ENCODE measurements at regions not wholly inside any gene's neighbourhood (a gene's known extent, or its start where the extent isn't known, plus 50 kb on each side); places are given as distances from the start of the nearest gene placed in this dataset.

GRCh38 chr5:163222982-163223381 lies 214.4 kb upstream of the CCNG1 start:
- Histone ChIP-seq H3K56ac (ENCODE audit: extremely low read depth, insufficient read depth, low read length) (no peak overlapping the region), H4K20me1 (ENCODE audit: insufficient read depth, low read length) (no peaks in the 10 kb centered on the region), H3K27ac (ENCODE audit: insufficient read depth, low read length) (no peak overlapping the region), H3K4me2 (ENCODE audit: low read depth, low read length) (no peak overlapping the region), H3K23ac (ENCODE audit: low read depth, low read length) (no peak overlapping the region), H4K91ac (ENCODE audit: insufficient read depth, low read depth, low read length) (no peak overlapping the region), H4K5ac (ENCODE audit: low read depth, low read length) (no peak overlapping the region), H3K4me3 (ENCODE audit: insufficient read depth, low read depth, low read length) (no peak overlapping the region), H2AK5ac (ENCODE audit: low read depth, low read length) (no peak overlapping the region), H4K8ac (ENCODE audit: low read depth in 2 of 2, low read length in 2 of 2) (no peak overlapping the region), H3K4ac (ENCODE audit: low read depth, low read length) (no peak overlapping the region), H2BK120ac (ENCODE audit: low read depth, low read length) (no peak overlapping the region), H3K14ac (replicated peaks; ENCODE audit: low read depth, low read length) (no peak overlapping the region), H2BK20ac (ENCODE audit: low read depth, low read length) (no peak overlapping the region), H3K27me3 (ENCODE audit: control insufficient read depth, insufficient read depth, low read length) (no peaks in the 10 kb centered on the region), H3K9me1 (ENCODE audit: insufficient read depth, low read length) (no peaks in the 10 kb centered on the region), H3K4me1 (ENCODE audit: control insufficient read depth, insufficient read depth, low read length) (no peaks in the 10 kb centered on the region), H3K9me3 (ENCODE audit: control insufficient read depth, insufficient read depth, low read length) (peaks cover 2% of the 10 kb centered on the region; the same call in 1 of the 2 replicates), H3K9ac (ENCODE audit: low read depth, low read length) (no peak overlapping the region), H2BK15ac (ENCODE audit: low read depth, low read length) (no peak overlapping the region), H2AK9ac (replicated peaks; ENCODE audit: low read depth, low read length, poor library complexity) (no peak overlapping the region), H3K79me1 (ENCODE audit: low read depth in 1 of 2, low read length in 2 of 2) (no peaks in the 10 kb centered on the region), H2AFZ (replicated peaks; ENCODE audit: low read length, poor library complexity) (no peak overlapping the region), H3K18ac (ENCODE audit: low read depth, low read length) (no peak overlapping the region), H3K36me3 (ENCODE audit: control insufficient read depth, insufficient read depth, low read length) (no peaks in the 10 kb centered on the region), H2BK5ac (ENCODE audit: low read depth, low read length, poor library complexity, severe bottlenecking) (no peak overlapping the region)
- in situ Hi-C loops (cut with MboI; ENCODE audit: low sequenced_read_pairs) (no loop called here), dilution Hi-C loops (cut with HindIII; ENCODE audit: low sequenced_read_pairs, unreplicated experiment) (no loop called here), intact Hi-C loops (cut with micrococcal nuclease) (no loop called here)
- no CpG with 5 or more reads among the region's 1 CpG for WGBS, 2 experiments (ENCODE audit: extremely low coverage in 2 of 2, insufficient read length in 1 of 2)
- no TSS peak for BruUV-seq (replicated peaks)
- POLR2A ChIA-PET (ENCODE audit: unreplicated experiment): no interaction called here
- DNase-seq (no peak), ATAC-seq (ENCODE audit: low read depth) (no peak)
- TF ChIP-seq MAFK (IDR thresholded peaks at IDR 0.05; ENCODE audit: low read depth, low read length) (no peak), RCOR1 (IDR thresholded peaks at IDR 0.05; ENCODE audit: insufficient replicate concordance, low read length) (no peak), MAZ (IDR thresholded peaks at IDR 0.05; ENCODE audit: borderline replicate concordance, low read depth, low read length) (no peak), CHD1 (IDR thresholded peaks at IDR 0.05; ENCODE audit: low read depth, low read length) (no peak), POLR2A (IDR thresholded peaks at IDR 0.05; ENCODE audit: low read depth, low read length) (no peak), BHLHE40 (IDR thresholded peaks at IDR 0.05; ENCODE audit: low read depth, low read length) (no peak), RFX5 (IDR thresholded peaks at IDR 0.05; ENCODE audit: low read depth, low read length) (no peak), CEBPB (IDR thresholded peaks at IDR 0.05; ENCODE audit: low read depth, low read length) (no peak), RAD21 (IDR thresholded peaks at IDR 0.05; ENCODE audit: low read length) (no peak), USF2 (IDR thresholded peaks at IDR 0.05; ENCODE audit: low read depth, low read length) (no peak), NFE2L2 (IDR thresholded peaks at IDR 0.05; ENCODE audit: low read depth, low read length) (no peak), SMC3 (IDR thresholded peaks at IDR 0.05; ENCODE audit: low read depth, low read length) (no peak), MXI1 (IDR thresholded peaks at IDR 0.05; ENCODE audit: borderline replicate concordance, low read depth, low read length) (no peak)
- TF ChIP-seq, protein P1, sequence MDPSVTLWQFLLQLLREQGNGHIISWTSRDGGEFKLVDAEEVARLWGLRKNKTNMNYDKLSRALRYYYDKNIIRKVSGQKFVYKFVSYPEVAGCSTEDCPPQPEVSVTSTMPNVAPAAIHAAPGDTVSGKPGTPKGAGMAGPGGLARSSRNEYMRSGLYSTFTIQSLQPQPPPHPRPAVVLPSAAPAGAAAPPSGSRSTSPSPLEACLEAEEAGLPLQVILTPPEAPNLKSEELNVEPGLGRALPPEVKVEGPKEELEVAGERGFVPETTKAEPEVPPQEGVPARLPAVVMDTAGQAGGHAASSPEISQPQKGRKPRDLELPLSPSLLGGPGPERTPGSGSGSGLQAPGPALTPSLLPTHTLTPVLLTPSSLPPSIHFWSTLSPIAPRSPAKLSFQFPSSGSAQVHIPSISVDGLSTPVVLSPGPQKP (IDR thresholded peaks at IDR 0.05; ENCODE audit: borderline replicate concordance, low read depth, low read length): no peak
- CTCF ChIA-PET: no interaction called here

Data from IMR-90 (cell line).